ENCODE measurements at regions not wholly inside any gene's neighbourhood (a gene's known extent, or its start where the extent isn't known, plus 50 kb on each side); places are given as distances from the start of the nearest gene placed in this dataset.
"Not testable (repeated sequence)": the region's sequence is repeated elsewhere in the genome, so short reads cannot be mapped to it uniquely, and the experiment has no call there.

DNA sequence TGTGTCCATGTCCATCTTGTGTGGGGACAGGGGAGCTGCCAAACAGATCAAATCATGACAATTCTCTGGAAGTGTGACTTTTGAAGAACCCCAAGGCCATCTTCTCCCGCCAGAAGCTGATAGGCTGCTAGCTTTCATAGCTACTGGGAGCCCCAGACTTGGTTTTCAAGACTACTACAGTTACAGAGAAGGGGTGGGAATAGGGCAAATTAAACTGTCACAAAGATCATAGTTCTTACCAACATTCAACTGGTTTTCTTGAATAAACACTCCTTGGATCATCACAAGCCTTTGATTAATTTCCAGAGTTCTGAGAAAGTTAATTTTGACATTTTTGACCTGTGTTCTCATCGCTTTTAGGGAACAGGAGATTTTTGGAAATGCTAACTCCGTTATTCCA lies 67.8 kb upstream of the FARP1 start:
- DNase-seq (no peak), ATAC-seq (ENCODE audit: poor library complexity) (no peak)

GRCh38 chr13:98076309-98076708 lies 66.6 kb upstream of the FARP1 start:
- ATAC-seq (ENCODE audit: poor library complexity); DNase-seq; intact Hi-C loops (cut with DNase I): not testable (repeated sequence)

More for the DNA sequence above, 67.8 kb upstream of the FARP1 start:
- intact Hi-C loops (cut with DNase I): no loop called here

DNA sequence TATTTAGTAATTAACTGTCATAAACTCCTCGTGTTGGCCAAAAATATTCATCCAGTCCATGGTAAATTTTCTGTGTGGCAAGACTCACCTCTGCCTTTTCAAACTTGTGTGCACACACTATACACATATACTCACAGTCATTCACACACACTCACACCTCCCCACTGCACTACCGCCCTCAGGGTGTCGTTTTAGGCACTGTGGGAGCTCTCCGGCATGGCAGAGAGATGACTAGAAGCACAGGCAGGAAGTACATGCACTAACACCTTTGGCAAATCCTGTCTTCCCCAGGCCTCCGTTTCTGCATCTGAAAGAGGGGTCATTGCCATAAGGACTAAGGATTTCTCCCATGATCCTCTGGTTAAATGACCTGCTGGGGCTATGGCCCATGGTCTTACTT lies 62.6 kb upstream of the FARP1 start:
- DNase-seq: no peak
- intact Hi-C loops (cut with DNase I): no loop called here
- no peak for ATAC-seq (ENCODE audit: poor library complexity)

DNA sequence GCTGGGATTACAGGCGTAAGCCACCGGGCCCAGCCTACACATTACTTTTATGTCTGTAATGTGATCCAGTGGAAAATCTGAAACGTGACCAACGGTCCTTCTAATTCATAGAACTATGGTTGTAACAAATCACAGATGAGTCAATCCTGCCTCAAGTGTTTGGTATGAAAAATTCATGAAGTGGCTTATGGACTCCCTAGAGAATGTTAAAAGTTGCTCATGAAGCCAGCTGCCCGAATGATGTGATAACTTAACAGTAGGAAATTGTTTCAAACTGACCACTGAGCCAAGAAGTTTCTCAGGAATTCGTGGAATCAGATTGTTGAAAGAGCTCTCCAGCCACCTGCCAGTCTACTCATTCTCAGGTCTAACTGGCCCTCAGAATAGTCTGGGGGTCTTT lies 59.4 kb upstream of the FARP1 start:
- intact Hi-C loops (cut with DNase I): no loop called here
- ATAC-seq (ENCODE audit: poor library complexity) (peak; percentile 64), DNase-seq (no peak)

- DNase-seq (no peak), ATAC-seq (ENCODE audit: poor library complexity) (no peak)
- intact Hi-C loops (cut with DNase I): no loop called here
These were observed 59.0 kb upstream of the FARP1 start for GRCh38 chr13:98083936-98084335.

GRCh38 chr13:98089246-98089645 lies 53.6 kb upstream of the FARP1 start:
- DNase-seq (no peak), ATAC-seq (ENCODE audit: poor library complexity) (no peak)
- intact Hi-C loops (cut with DNase I): no loop called here

- no peak for ATAC-seq (ENCODE audit: poor library complexity)
- intact Hi-C loops (cut with DNase I): no loop called here
- DNase-seq: no peak
These were observed 50.0 kb upstream of the FARP1 start for GRCh38 chr13:98092888-98093287.

All from Right ventricle myocardium superior (tissue), 1 donor.